GM12878 (cell line): ENCODE measurements at regions not wholly inside any gene's neighbourhood (a gene's known extent, or its start where the extent isn't known, plus 50 kb on each side); places are given as distances from the start of the nearest gene placed in this dataset.

Source experiments
- ATAC-seq: fragments of 200-7000 bp; cut with Tn5 transposase; 3 replicates; pipeline ENCODE4 v1.9.1; 2020; ENCODE audit warnings: mild to moderate bottlenecking, moderate library complexity
- BruUV-seq: library from RNA; stranded (reverse); fragments of 400-500 nt; replicated peaks from 2 replicates; lab custom pipeline; 2021; lab: Mats Ljungman, UMichigan
- CTCF ChIA-PET: fragments of 300-600 bp; sonication (Branson Sonifier 250); formaldehyde crosslinking; extraction: SDS; loops from one replicate; lab custom pipeline; 2021; ENCODE audit warnings: inconsistent platforms; lab: Yijun Ruan, JAX
- POLR2A ChIA-PET: fragments of 350-600 bp; formaldehyde crosslinking; extraction: SDS; loops from one replicate; lab custom pipeline; 2021; ENCODE audit warnings: inconsistent platforms; lab: Charles Lee
- RAD21 ChIA-PET: fragments of 300-600 bp; sonication (Branson Sonifier 250); formaldehyde crosslinking; loops from one replicate; lab custom pipeline; 2023; ENCODE audit warnings: antibody characterized with exemption; ENCODE audit not compliant: unreplicated experiment; lab: Charles Lee
- SMC1A ChIA-PET: fragments of 300-600 bp; sonication (Branson Sonifier 250); formaldehyde crosslinking; loops from one replicate; lab custom pipeline; 2023; ENCODE audit not compliant: unreplicated experiment, uncharacterized antibody; lab: Charles Lee
- DNase-seq: peaks from one replicate; pipeline ENCODE4 v3.0.0-alpha.2; 2011; ENCODE audit warnings: low read depth, low spot score
- FAIRE-seq: peaks from 3 replicates; lab custom pipeline; 2011; peaks lifted over from hg19 to GRCh38; lab: Jason Lieb, UNC
- H2AFZ ChIP-seq: 2 replicates; pipeline ENCODE4 v1.6.0; 2011; ENCODE audit warnings: low read depth, low read length, control low read depth; ENCODE audit not compliant: control insufficient read depth
- H3K27ac ChIP-seq: 2 replicates; pipeline ENCODE4 v1.5.1; 2011; ENCODE audit warnings: control low read depth; ENCODE audit not compliant: control insufficient read depth, insufficient read depth
- H3K27me3 ChIP-seq, 2 experiments: replicated peaks in 1 of 2; 2 replicates each; pipeline versions ENCODE4 v1.6.0 to v1.6.1; 2011; ENCODE audit warnings: low read length in 1 of 2; ENCODE audit not compliant: control insufficient read depth in 2 of 2, insufficient read depth in 2 of 2
- H3K36me3 ChIP-seq, 2 experiments: 2 replicates each; pipeline ENCODE4 v1.5.1; 2011; ENCODE audit warnings: low read length in 1 of 2; ENCODE audit not compliant: control insufficient read depth in 2 of 2, insufficient read depth in 2 of 2
- H3K4me1 ChIP-seq: 2 replicates; pipeline ENCODE4 v1.6.1; 2011; ENCODE audit warnings: mild to moderate bottlenecking, low read length, moderate library complexity, mixed read lengths; ENCODE audit not compliant: control insufficient read depth, insufficient read depth
- H3K4me2 ChIP-seq: 2 replicates; pipeline ENCODE4 v1.6.0; 2011; ENCODE audit warnings: control low read depth; ENCODE audit not compliant: control insufficient read depth, insufficient read depth
- H3K4me3 ChIP-seq: fragments of 200-600 bp; sonication (generic); 2 replicates; pipeline ENCODE4 v1.5.1; 2016
- H3K79me2 ChIP-seq: 2 replicates; pipeline ENCODE4 v1.6.0; 2011; ENCODE audit warnings: low read length; ENCODE audit not compliant: control insufficient read depth, insufficient read depth
- H3K9ac ChIP-seq: 2 replicates; pipeline ENCODE4 v1.8.0; 2011; ENCODE audit warnings: low read length, control low read depth, mixed read lengths; ENCODE audit not compliant: control insufficient read depth, insufficient read depth
- H3K9me3 ChIP-seq: replicated peaks from 3 replicates; pipeline ENCODE4 v1.5.1; 2011; ENCODE audit warnings: mild to moderate bottlenecking, low read length; ENCODE audit not compliant: control insufficient read depth, insufficient read depth
- H4K20me1 ChIP-seq: 2 replicates; pipeline ENCODE4 v1.6.0; 2011; ENCODE audit not compliant: control insufficient read depth, insufficient read depth
- EP300 ChIP-seq, 2 experiments: fragments of 150-350 bp in 1 of 2; IDR thresholded peaks; 2 replicates each; pipeline ENCODE4 v1.6.1; 2011 to 2012; ENCODE audit warnings: low read depth in 2 of 2, low read length in 2 of 2, borderline replicate concordance in 1 of 2, improper control_type of control experiment in 1 of 2, inconsistent platforms in 1 of 2; ENCODE audit not compliant: control insufficient read depth in 1 of 2
- FOS ChIP-seq: IDR thresholded peaks from 3 replicates; pipeline ENCODE4 v1.6.1; 2011; ENCODE audit warnings: borderline replicate concordance; ENCODE audit not compliant: insufficient read length; ENCODE audit errors: extremely low read depth
- NRF1 ChIP-seq: conservative IDR thresholded peaks from 2 replicates; pipeline ENCODE4 v1.6.1; 2011; ENCODE audit warnings: mild to moderate bottlenecking, low read depth, low read length, improper control_type of control experiment
- RAD51 ChIP-seq: fragments of 450-650 bp; IDR thresholded peaks from 2 replicates; pipeline ENCODE4 v1.6.1; 2016; ENCODE audit warnings: moderate library complexity, mild to moderate bottlenecking, inconsistent platforms
- SMAD1 ChIP-seq: fragments of 450-650 bp; IDR thresholded peaks from 2 replicates; pipeline ENCODE4 v1.6.1; 2018; ENCODE audit warnings: mild to moderate bottlenecking, low read depth; ENCODE audit not compliant: partially characterized antibody
- SMAD5 ChIP-seq: IDR thresholded peaks from 2 replicates; pipeline ENCODE4 v1.6.1; 2016; ENCODE audit warnings: antibody characterized with exemption, low read depth
- SMARCA5 ChIP-seq: fragments of 450-650 bp; IDR thresholded peaks from 2 replicates; pipeline ENCODE4 v1.6.1; 2017; ENCODE audit warnings: mild to moderate bottlenecking
- SP1 ChIP-seq: IDR thresholded peaks from one replicate; pipeline ENCODE4 v1.6.1; 2011; ENCODE audit warnings: low read depth, low read length
- ZNF24 ChIP-seq: fragments of 450-650 bp; IDR thresholded peaks from 2 replicates; pipeline ENCODE4 v1.6.1; 2017; ENCODE audit warnings: antibody characterized with exemption, mild to moderate bottlenecking
- ZNF274 ChIP-seq: IDR thresholded peaks from one replicate; pipeline ENCODE4 v1.8.0; 2011; ENCODE audit not compliant: insufficient read length, insufficient read depth
- WGBS: methylation state at CpG from one replicate; pipeline ENCODE4 v1.1.6; 2016; ENCODE audit warnings: low lambda C conversion rate; ENCODE audit not compliant: insufficient replicate concordance, insufficient coverage; ENCODE audit errors: missing lambda C conversion rate; 5-methylcytosine and 5-hydroxymethylcytosine counted together
- in situ Hi-C: fragments of 300-500 bp; cut with MboI; formaldehyde crosslinking; loops from 9 replicates; pipeline ENCODE4 v1.14.3; 2018; ENCODE audit warnings: mixed read lengths
- intact Hi-C: fragments of 100-400 bp; cut with micrococcal nuclease; formaldehyde crosslinking; loops from one replicate; pipeline ENCODE4 v1.14.2; 2022; ENCODE audit not compliant: unreplicated experiment
- TF ChIP-seq, protein P1 (sequence below): IDR thresholded peaks from 2 replicates; pipeline ENCODE4 v1.6.1; 2011; ENCODE audit warnings: low read depth, low read length, improper control_type of control experiment, borderline replicate concordance
- TF ChIP-seq, protein P2 (sequence below): fragments of 450-650 bp; IDR thresholded peaks from 2 replicates; pipeline ENCODE4 v1.6.1; 2016; ENCODE audit warnings: mild to moderate bottlenecking

DNA sequence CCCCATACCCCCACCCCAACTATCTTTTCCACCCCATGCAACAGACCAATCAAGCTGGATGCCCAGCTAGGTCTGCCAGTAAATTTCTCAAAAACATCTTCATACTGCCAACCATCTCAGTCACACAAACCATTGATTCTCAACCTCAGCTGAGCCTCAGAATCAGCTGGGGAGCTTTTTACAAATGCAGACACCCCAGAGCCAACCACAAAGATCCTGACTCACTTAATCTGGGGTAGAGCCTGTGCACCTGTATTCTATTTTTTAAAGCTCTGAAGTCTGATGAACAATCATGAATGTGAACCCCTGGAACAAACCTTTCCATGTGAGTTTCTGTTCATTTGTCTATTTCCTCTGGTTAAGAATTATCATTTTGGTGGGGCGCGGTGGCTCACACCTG is 66.0 kb downstream of the ZNF281 start:
- no peak overlapping the region for H3K4me2 ChIP-seq
- SMC1A ChIA-PET = interaction anchor here (0.8 to 1.4 kb wide), 5 partner anchors 10 to 624 kb away, joined by 3 to 5 read pairs (median 3); no protein-coding TSS in a partner anchor
- BruUV-seq = no TSS peak
- H3K27ac ChIP-seq = no peak overlapping the region
- no peaks in the 10 kb centered on the region for H3K79me2 ChIP-seq
- RAD21 ChIA-PET = no interaction called here
- H3K9ac ChIP-seq = no peak overlapping the region
- H3K9me3 ChIP-seq = no peaks in the 10 kb centered on the region
- CTCF ChIA-PET = no interaction called here
- in situ Hi-C loops = no loop called here
- H3K4me1 ChIP-seq = no peaks in the 10 kb centered on the region
- TF ChIP-seq RAD51 (no peak), EP300 (IDR thresholded peaks at IDR 0.05; ENCODE audit: borderline replicate concordance in 1 of 2, control insufficient read depth in 1 of 2, low read depth in 2 of 2, low read length in 2 of 2) (no peak), NRF1 (no peak), SP1 (no peak), SMAD1 (no peak), FOS (no peak), ZNF24 (no peak), ZNF274 (no peak), SMAD5 (no peak), SMARCA5 (no peak)
- TF ChIP-seq, protein P1, sequence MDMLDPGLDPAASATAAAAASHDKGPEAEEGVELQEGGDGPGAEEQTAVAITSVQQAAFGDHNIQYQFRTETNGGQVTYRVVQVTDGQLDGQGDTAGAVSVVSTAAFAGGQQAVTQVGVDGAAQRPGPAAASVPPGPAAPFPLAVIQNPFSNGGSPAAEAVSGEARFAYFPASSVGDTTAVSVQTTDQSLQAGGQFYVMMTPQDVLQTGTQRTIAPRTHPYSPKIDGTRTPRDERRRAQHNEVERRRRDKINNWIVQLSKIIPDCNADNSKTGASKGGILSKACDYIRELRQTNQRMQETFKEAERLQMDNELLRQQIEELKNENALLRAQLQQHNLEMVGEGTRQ = no peak
- TF ChIP-seq, protein P2, sequence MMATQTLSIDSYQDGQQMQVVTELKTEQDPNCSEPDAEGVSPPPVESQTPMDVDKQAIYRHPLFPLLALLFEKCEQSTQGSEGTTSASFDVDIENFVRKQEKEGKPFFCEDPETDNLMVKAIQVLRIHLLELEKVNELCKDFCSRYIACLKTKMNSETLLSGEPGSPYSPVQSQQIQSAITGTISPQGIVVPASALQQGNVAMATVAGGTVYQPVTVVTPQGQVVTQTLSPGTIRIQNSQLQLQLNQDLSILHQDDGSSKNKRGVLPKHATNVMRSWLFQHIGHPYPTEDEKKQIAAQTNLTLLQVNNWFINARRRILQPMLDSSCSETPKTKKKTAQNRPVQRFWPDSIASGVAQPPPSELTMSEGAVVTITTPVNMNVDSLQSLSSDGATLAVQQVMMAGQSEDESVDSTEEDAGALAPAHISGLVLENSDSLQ = no peak
- TF ChIP-seq, all 136 proteins: peak for 0
- H3K36me3 ChIP-seq = no peaks in the 10 kb centered on the region
- intact Hi-C loops = no loop called here
- no peaks in the 10 kb centered on the region for H3K27me3 ChIP-seq
- FAIRE-seq = no peak
- WGBS = 98% methylated on average over 2 of the region's 2 CpGs
- no peaks in the 10 kb centered on the region for H4K20me1 ChIP-seq
- H2AFZ ChIP-seq = no peak overlapping the region
- ATAC-seq = no peak
- POLR2A ChIA-PET = interaction anchor here (0.5 kb wide), 1 partner anchor 43 kb away, joined by 4 read pairs; no protein-coding TSS in a partner anchor
- DNase-seq = no peak
- no peak overlapping the region for H3K4me3 ChIP-seq
